ENCODE measurements at regions not wholly inside any gene's neighbourhood (a gene's known extent, or its start where the extent isn't known, plus 50 kb on each side); places are given as distances from the start of the nearest gene placed in this dataset.
A peak's percentile ranks its signal among the peaks of the same experiment; 100 is the strongest.

- TF ChIP-seq, protein P1, sequence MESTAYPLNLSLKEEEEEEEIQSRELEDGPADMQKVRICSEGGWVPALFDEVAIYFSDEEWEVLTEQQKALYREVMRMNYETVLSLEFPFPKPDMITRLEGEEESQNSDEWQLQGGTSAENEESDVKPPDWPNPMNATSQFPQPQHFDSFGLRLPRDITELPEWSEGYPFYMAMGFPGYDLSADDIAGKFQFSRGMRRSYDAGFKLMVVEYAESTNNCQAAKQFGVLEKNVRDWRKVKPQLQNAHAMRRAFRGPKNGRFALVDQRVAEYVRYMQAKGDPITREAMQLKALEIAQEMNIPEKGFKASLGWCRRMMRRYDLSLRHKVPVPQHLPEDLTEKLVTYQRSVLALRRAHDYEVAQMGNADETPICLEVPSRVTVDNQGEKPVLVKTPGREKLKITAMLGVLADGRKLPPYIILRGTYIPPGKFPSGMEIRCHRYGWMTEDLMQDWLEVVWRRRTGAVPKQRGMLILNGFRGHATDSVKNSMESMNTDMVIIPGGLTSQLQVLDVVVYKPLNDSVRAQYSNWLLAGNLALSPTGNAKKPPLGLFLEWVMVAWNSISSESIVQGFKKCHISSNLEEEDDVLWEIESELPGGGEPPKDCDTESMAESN (CRISPR knock-in tag; conservative IDR thresholded peaks at IDR 0.05) = no peak
- TF ChIP-seq, protein P2, sequence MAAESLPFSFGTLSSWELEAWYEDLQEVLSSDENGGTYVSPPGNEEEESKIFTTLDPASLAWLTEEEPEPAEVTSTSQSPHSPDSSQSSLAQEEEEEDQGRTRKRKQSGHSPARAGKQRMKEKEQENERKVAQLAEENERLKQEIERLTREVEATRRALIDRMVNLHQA (CRISPR knock-in tag; IDR thresholded peaks at IDR 0.05) = no peak
- TF ChIP-seq ZNF329 (CRISPR knock-in tag; IDR thresholded peaks at IDR 0.05; ENCODE audit: low read depth) (no peak), AKNA (CRISPR knock-in tag; IDR thresholded peaks at IDR 0.05; ENCODE audit: borderline replicate concordance) (no peak), ZNF605 (CRISPR knock-in tag; IDR thresholded peaks at IDR 0.05) (no peak), NCOA1 (CRISPR knock-in tag; IDR thresholded peaks at IDR 0.05) (no peak), XBP1 (CRISPR knock-in tag; IDR thresholded peaks at IDR 0.05) (no peak), NONO (IDR thresholded peaks at IDR 0.05) (no peak), NONO (CRISPR knock-in tag; conservative IDR thresholded peaks at IDR 0.05) (peak; percentile 45; the same call in 1 of the 2 replicates), NFKBIZ (CRISPR knock-in tag; IDR thresholded peaks at IDR 0.05) (0 out of 2 replicates have a peak, but pooled peaks have one; percentile 61), PLRG1 (conservative IDR thresholded peaks at IDR 0.05) (no peak), HOXA3 (CRISPR knock-in tag; IDR thresholded peaks at IDR 0.05) (peak; percentile 13; the same call in 1 of the 2 replicates), ZNF563 (CRISPR knock-in tag; IDR thresholded peaks at IDR 0.05) (no peak)
- TF ChIP-seq, protein P3, sequence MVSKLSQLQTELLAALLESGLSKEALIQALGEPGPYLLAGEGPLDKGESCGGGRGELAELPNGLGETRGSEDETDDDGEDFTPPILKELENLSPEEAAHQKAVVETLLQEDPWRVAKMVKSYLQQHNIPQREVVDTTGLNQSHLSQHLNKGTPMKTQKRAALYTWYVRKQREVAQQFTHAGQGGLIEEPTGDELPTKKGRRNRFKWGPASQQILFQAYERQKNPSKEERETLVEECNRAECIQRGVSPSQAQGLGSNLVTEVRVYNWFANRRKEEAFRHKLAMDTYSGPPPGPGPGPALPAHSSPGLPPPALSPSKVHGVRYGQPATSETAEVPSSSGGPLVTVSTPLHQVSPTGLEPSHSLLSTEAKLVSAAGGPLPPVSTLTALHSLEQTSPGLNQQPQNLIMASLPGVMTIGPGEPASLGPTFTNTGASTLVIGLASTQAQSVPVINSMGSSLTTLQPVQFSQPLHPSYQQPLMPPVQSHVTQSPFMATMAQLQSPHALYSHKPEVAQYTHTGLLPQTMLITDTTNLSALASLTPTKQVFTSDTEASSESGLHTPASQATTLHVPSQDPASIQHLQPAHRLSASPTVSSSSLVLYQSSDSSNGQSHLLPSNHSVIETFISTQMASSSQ (IDR thresholded peaks at IDR 0.05; ENCODE audit: low read depth) = no peak
- TF ChIP-seq, protein P3 (CRISPR knock-in tag; IDR thresholded peaks at IDR 0.05; ENCODE audit: borderline replicate concordance) = peak; percentile 60; the same call in 1 of the 2 replicates
- TF ChIP-seq, protein P4, sequence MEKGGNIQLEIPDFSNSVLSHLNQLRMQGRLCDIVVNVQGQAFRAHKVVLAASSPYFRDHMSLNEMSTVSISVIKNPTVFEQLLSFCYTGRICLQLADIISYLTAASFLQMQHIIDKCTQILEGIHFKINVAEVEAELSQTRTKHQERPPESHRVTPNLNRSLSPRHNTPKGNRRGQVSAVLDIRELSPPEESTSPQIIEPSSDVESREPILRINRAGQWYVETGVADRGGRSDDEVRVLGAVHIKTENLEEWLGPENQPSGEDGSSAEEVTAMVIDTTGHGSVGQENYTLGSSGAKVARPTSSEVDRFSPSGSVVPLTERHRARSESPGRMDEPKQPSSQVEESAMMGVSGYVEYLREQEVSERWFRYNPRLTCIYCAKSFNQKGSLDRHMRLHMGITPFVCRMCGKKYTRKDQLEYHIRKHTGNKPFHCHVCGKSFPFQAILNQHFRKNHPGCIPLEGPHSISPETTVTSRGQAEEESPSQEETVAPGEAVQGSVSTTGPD (CRISPR knock-in tag; IDR thresholded peaks at IDR 0.05) = no peak
Measured at GRCh38 chr7:91565499-91566401, 301.5 kb downstream of the FZD1 start (continued).

Measured in HepG2 (cell line).